ENCODE measurements at regions not wholly inside any gene's neighbourhood (a gene's known extent, or its start where the extent isn't known, plus 50 kb on each side); places are given as distances from the start of the nearest gene placed in this dataset.
"Not testable (repeated sequence)": the region's sequence is repeated elsewhere in the genome, so short reads cannot be mapped to it uniquely, and the experiment has no call there.

DNA sequence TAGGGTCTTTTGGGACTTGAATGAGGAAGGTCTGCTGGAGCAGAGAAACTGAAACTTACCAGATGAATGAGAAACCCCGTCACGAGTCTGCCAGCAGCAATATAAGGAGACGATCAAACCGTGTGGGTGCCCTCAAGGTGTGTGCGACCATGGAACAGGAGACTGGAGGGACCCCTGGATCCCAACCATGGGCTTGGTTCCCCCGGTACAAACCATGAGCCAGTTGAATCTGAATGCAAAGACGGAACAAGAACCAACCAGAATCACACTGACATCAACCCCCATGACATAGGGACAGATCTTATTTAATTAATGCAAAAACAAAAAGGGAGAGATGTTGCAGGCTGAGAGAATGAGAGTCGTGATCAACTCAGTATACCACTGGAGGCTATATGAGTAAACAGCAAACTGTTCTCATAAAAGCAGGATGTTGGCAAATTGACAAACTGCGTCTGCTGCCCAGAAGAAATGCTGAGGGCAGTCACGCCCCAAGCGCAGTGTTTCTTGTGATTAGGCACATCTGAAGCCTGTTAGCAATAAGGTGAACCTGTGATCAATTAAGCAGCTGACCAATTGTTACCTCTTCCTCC lies 475.5 kb upstream of the ACO1 start:
- TF ChIP-seq, protein P1, sequence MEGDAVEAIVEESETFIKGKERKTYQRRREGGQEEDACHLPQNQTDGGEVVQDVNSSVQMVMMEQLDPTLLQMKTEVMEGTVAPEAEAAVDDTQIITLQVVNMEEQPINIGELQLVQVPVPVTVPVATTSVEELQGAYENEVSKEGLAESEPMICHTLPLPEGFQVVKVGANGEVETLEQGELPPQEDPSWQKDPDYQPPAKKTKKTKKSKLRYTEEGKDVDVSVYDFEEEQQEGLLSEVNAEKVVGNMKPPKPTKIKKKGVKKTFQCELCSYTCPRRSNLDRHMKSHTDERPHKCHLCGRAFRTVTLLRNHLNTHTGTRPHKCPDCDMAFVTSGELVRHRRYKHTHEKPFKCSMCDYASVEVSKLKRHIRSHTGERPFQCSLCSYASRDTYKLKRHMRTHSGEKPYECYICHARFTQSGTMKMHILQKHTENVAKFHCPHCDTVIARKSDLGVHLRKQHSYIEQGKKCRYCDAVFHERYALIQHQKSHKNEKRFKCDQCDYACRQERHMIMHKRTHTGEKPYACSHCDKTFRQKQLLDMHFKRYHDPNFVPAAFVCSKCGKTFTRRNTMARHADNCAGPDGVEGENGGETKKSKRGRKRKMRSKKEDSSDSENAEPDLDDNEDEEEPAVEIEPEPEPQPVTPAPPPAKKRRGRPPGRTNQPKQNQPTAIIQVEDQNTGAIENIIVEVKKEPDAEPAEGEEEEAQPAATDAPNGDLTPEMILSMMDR (conservative IDR thresholded peaks at IDR 0.05; ENCODE audit: low read length), result no peak
- no peak for TF ChIP-seq EZH2phosphoT487 (IDR thresholded peaks at IDR 0.05; ENCODE audit: borderline replicate concordance)
- Histone ChIP-seq H3K79me2 (ENCODE audit: insufficient read depth, low read length) (no peaks in the 10 kb centered on the region), H3K9ac (ENCODE audit: low read depth, low read length, poor library complexity, severe bottlenecking) (no peak overlapping the region), H3F3A (ENCODE audit: low read depth) (no peaks in the 10 kb centered on the region), H3K27me3 (ENCODE audit: insufficient read depth, low read length, poor library complexity, severe bottlenecking) (no peaks in the 10 kb centered on the region), H2AFZ (ENCODE audit: low read length) (no peak overlapping the region), H4K20me1 (ENCODE audit: insufficient read depth, low read length, poor library complexity, severe bottlenecking) (no peaks in the 10 kb centered on the region), H3K4me2 (ENCODE audit: low read depth, low read length, poor library complexity, severe bottlenecking) (no peak overlapping the region), H3K36me3 (ENCODE audit: insufficient read depth, low read length) (no peaks in the 10 kb centered on the region), H3K9me3 (ENCODE audit: insufficient read depth, low read depth, low read length) (no peaks in the 10 kb centered on the region), H3K4me1 (ENCODE audit: insufficient read depth, low read length, poor library complexity, severe bottlenecking) (no peaks in the 10 kb centered on the region), H3K9me2 (replicated peaks; ENCODE audit: low read depth, low read length) (no peaks in the 10 kb centered on the region), H3K4me3 (ENCODE audit: low read length, poor library complexity, severe bottlenecking) (no peak overlapping the region)

DNA sequence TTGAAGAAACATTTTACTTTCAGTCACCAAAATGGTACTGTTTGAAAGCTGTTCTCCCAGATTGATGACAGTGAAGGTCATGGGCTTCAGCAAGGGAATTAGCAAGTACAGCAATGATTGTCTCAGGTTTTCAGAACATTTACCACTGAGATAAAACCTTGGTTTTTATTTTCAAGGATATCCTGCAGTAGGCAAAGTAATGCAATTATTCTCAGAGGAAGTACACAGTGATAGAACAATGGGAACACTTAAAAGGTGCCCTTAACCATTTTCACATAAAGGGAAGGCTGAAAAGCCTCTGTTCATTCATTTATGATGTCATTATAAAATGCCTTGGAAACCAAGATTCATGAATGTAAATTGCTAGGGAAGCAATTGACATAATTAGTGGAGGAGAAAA lies 471.8 kb upstream of the ACO1 start:
- Histone ChIP-seq H3K36me3 (ENCODE audit: insufficient read depth, low read length) (no peaks in the 10 kb centered on the region), H3K79me2 (ENCODE audit: insufficient read depth, low read length) (no peaks in the 10 kb centered on the region), H3K9me2 (replicated peaks; ENCODE audit: low read depth, low read length) (no peaks in the 10 kb centered on the region), H3K4me1 (ENCODE audit: insufficient read depth, low read length, poor library complexity, severe bottlenecking) (no peaks in the 10 kb centered on the region), H2AFZ (ENCODE audit: low read length) (no peak overlapping the region), H3F3A (ENCODE audit: low read depth) (no peaks in the 10 kb centered on the region), H3K27me3 (ENCODE audit: insufficient read depth, low read length, poor library complexity, severe bottlenecking) (no peaks in the 10 kb centered on the region), H3K9ac (ENCODE audit: low read depth, low read length, poor library complexity, severe bottlenecking) (no peak overlapping the region), H4K20me1 (ENCODE audit: insufficient read depth, low read length, poor library complexity, severe bottlenecking) (no peaks in the 10 kb centered on the region), H3K4me3 (ENCODE audit: low read length, poor library complexity, severe bottlenecking) (no peak overlapping the region), H3K9me3 (ENCODE audit: insufficient read depth, low read depth, low read length) (no peaks in the 10 kb centered on the region), H3K4me2 (ENCODE audit: low read depth, low read length, poor library complexity, severe bottlenecking) (no peak overlapping the region)
- TF ChIP-seq, protein P1 (conservative IDR thresholded peaks at IDR 0.05; ENCODE audit: low read length), result no peak
- no peak for TF ChIP-seq EZH2phosphoT487 (IDR thresholded peaks at IDR 0.05; ENCODE audit: borderline replicate concordance)

DNA sequence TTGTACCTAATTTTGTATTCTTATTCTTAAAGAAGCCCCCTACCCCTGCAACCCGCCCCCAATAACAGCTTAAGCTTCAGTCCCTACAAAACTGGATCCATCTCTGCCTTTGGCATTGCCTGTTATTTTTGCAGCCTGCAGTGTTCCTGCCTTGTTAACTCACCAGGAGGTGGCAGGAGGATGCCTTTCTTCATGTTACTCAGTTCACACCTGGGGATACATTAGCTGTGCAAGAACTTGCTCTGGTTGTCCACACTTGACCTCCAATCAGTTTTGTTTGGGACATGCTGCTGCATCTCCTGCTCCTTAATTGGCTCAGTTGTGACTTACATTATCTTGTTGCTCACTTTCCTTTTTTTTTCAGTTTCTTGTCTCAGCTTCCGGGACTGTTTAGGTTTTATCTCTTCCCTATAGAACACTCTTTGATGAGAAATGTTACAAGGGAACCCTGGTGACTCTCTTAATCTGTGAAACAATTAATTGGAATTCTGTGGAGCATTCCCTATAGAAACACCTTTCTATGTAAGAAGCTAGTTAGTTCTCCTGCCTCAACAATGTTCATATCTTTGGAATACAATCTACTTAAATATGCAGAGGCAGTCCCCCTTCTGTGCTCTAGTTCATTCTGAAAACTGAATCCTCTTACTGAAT lies 467.7 kb upstream of the ACO1 start:
- TF ChIP-seq EZH2phosphoT487 (IDR thresholded peaks at IDR 0.05; ENCODE audit: borderline replicate concordance), result no peak
- TF ChIP-seq, protein P1 (conservative IDR thresholded peaks at IDR 0.05; ENCODE audit: low read length), result no peak
- H3F3A ChIP-seq (ENCODE audit: low read depth), result no peaks in the 10 kb centered on the region
- H3K27me3 ChIP-seq (ENCODE audit: insufficient read depth, low read length, poor library complexity, severe bottlenecking), result no peaks in the 10 kb centered on the region
- H3K9me3 ChIP-seq (ENCODE audit: insufficient read depth, low read depth, low read length), result no peaks in the 10 kb centered on the region
- H3K36me3 ChIP-seq (ENCODE audit: insufficient read depth, low read length), result no peaks in the 10 kb centered on the region
- H3K4me2 ChIP-seq (ENCODE audit: low read depth, low read length, poor library complexity, severe bottlenecking), result no peak overlapping the region
- H4K20me1 ChIP-seq (ENCODE audit: insufficient read depth, low read length, poor library complexity, severe bottlenecking), result no peaks in the 10 kb centered on the region
- H2AFZ ChIP-seq (ENCODE audit: low read length), result no peak overlapping the region
- no peaks in the 10 kb centered on the region for H3K79me2 ChIP-seq (ENCODE audit: insufficient read depth, low read length)
- H3K4me1 ChIP-seq (ENCODE audit: insufficient read depth, low read length, poor library complexity, severe bottlenecking), result no peaks in the 10 kb centered on the region
- H3K4me3 ChIP-seq (ENCODE audit: low read length, poor library complexity, severe bottlenecking), result no peak overlapping the region
- no peak overlapping the region for H3K9ac ChIP-seq (ENCODE audit: low read depth, low read length, poor library complexity, severe bottlenecking)
- H3K9me2 ChIP-seq (replicated peaks; ENCODE audit: low read depth, low read length), result no peaks in the 10 kb centered on the region

DNA sequence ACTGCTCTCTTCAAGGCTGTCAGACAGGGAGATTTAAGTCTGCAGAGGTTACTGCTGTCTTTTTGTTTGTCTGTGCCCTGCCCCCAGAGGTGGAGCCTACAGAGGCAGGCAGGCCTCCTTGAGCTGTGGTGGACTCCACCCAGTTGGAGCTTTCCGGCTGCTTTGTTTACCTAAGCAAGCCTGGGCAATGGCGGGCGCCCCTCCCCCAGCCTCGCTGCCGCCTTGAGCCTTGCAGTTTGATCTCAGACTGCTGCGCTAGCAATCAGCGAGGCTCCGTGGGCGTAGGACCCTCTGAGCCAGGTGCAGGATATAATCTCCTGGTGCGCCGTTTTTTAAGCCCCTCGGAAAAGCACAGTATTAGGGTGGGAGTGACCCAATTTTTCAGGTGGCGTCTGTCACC lies 446.7 kb upstream of the ACO1 start:
- H3K4me3 ChIP-seq (ENCODE audit: low read length, poor library complexity, severe bottlenecking); H4K20me1 ChIP-seq (ENCODE audit: insufficient read depth, low read length, poor library complexity, severe bottlenecking); H3K4me1 ChIP-seq (ENCODE audit: insufficient read depth, low read length, poor library complexity, severe bottlenecking); H3K9me2 ChIP-seq (replicated peaks; ENCODE audit: low read depth, low read length); H3K9me3 ChIP-seq (ENCODE audit: insufficient read depth, low read depth, low read length); H2AFZ ChIP-seq (ENCODE audit: low read length); H3F3A ChIP-seq (ENCODE audit: low read depth); H3K4me2 ChIP-seq (ENCODE audit: low read depth, low read length, poor library complexity, severe bottlenecking); H3K9ac ChIP-seq (ENCODE audit: low read depth, low read length, poor library complexity, severe bottlenecking); H3K27me3 ChIP-seq (ENCODE audit: insufficient read depth, low read length, poor library complexity, severe bottlenecking); H3K36me3 ChIP-seq (ENCODE audit: insufficient read depth, low read length); H3K79me2 ChIP-seq (ENCODE audit: insufficient read depth, low read length): not testable (repeated sequence)

All from Loucy (cell line).